Natural killer cell (primary cell): ENCODE measurements at regions not wholly inside any gene's neighbourhood (a gene's known extent, or its start where the extent isn't known, plus 50 kb on each side); places are given as distances from the start of the nearest gene placed in this dataset.

Source experiments
- ATAC-seq, 3 donors: fragments of 150-1000 bp in 2 of 3; fragments of 200-7000 bp in 1 of 3; cut with Tn5 transposase; 1 replicate in 1 of 3; 2 replicates in 2 of 3; pipeline ENCODE4 v1.10.0; 2021; ENCODE audit warnings: mild to moderate bottlenecking in 2 of 3, moderate library complexity in 2 of 3
- DNase-seq, 2 donors: peaks; one replicate each; pipeline versions ENCODE4 v3.0.0 to v3.0.0-alpha.2; 2013 to 2021; ENCODE audit warnings: mixed read lengths in 1 of 2
- H3K27ac ChIP-seq: one replicate; pipeline ENCODE4 v1.5.1; 2013; ENCODE audit warnings: mild to moderate bottlenecking, low read length
- H3K27me3 ChIP-seq: one replicate; pipeline ENCODE4 v1.6.1; 2013; ENCODE audit warnings: low read length; ENCODE audit not compliant: control insufficient read depth, insufficient read depth
- H3K36me3 ChIP-seq: one replicate; pipeline ENCODE4 v1.6.1; 2013; ENCODE audit warnings: low read length; ENCODE audit not compliant: control insufficient read depth, insufficient read depth
- H3K4me1 ChIP-seq: one replicate; pipeline ENCODE4 v1.6.1; 2013; ENCODE audit warnings: low read length; ENCODE audit not compliant: control insufficient read depth, insufficient read depth
- H3K4me3 ChIP-seq: one replicate; pipeline ENCODE4 v1.5.1; 2013; ENCODE audit warnings: low read length
- H3K9me3 ChIP-seq: one replicate; pipeline ENCODE4 v1.6.1; 2013; ENCODE audit warnings: low read length; ENCODE audit not compliant: control insufficient read depth, insufficient read depth
- H3K27ac Mint-ChIP-seq, 2 donors: one replicate each; pipeline ENCODE4 v1.8.0; 2022; ENCODE audit warnings: mild to moderate bottlenecking in 2 of 2, mixed read lengths in 2 of 2, moderate library complexity in 1 of 2
- H3K27me3 Mint-ChIP-seq, 2 donors: one replicate each; pipeline ENCODE4 v1.8.0; 2022; ENCODE audit warnings: low read depth in 2 of 2, mixed read lengths in 2 of 2
- H3K36me3 Mint-ChIP-seq: one replicate; pipeline ENCODE4 v1.8.0; 2022; ENCODE audit warnings: mixed read lengths
- H3K4me1 Mint-ChIP-seq, 2 donors: one replicate each; pipeline ENCODE4 v1.8.0; 2022; ENCODE audit warnings: mixed read lengths in 2 of 2
- H3K4me3 Mint-ChIP-seq: one replicate; pipeline ENCODE4 v1.8.0; 2022; ENCODE audit warnings: mild to moderate bottlenecking, moderate library complexity, mixed read lengths
- H3K9me3 Mint-ChIP-seq, 2 donors: one replicate each; pipeline ENCODE4 v1.8.0; 2022; ENCODE audit warnings: mixed read lengths in 2 of 2
- CTCF ChIP-seq: fragments of 200-600 bp; IDR thresholded peaks from one replicate; pipeline ENCODE4 v1.8.0; 2022; ENCODE audit warnings: antibody characterized with exemption
- WGBS: methylation state at CpG from one replicate; pipeline ENCODE4 v1.1.7; 2013; ENCODE audit warnings: missing lambda C conversion rate; ENCODE audit not compliant: insufficient coverage; 5-methylcytosine and 5-hydroxymethylcytosine counted together
- intact Hi-C: fragments of 100-400 bp; cut with micrococcal nuclease; formaldehyde crosslinking; loops from one replicate; pipeline ENCODE4 v1.14.2; 2022

- WGBS: 96% methylated on average over 2 of the region's 4 CpGs
- Mint-ChIP-seq H3K36me3 (no peaks in the 10 kb centered on the region), H3K9me3 (peaks cover 0 to 2% of the 10 kb centered on the region in 2 donors), H3K27me3 (peaks cover 3 to 7% of the 10 kb centered on the region in 2 donors), H3K4me3 (no peak overlapping the region), H3K27ac (no peak overlapping the region), H3K4me1 (no peaks in the 10 kb centered on the region)
- intact Hi-C loops: no loop called here
- Histone ChIP-seq H3K27me3 (no peaks in the 10 kb centered on the region), H3K9me3 (no peaks in the 10 kb centered on the region), H3K4me1 (no peaks in the 10 kb centered on the region), H3K36me3 (no peaks in the 10 kb centered on the region), H3K27ac (no peak overlapping the region), H3K4me3 (no peak overlapping the region)
- DNase-seq: no peak
- ATAC-seq: no peak
- no peak for TF ChIP-seq CTCF
Measured at GRCh38 chr10:2641028-2641427, 426.3 kb upstream of the PFKP start.

GRCh38 chr10:2633630-2634029 lies 433.7 kb upstream of the PFKP start:
- no peaks in the 10 kb centered on the region for H3K4me1 Mint-ChIP-seq
- no peaks in the 10 kb centered on the region for H3K36me3 Mint-ChIP-seq
- Histone ChIP-seq H3K27me3 (no peaks in the 10 kb centered on the region), H3K4me1 (no peaks in the 10 kb centered on the region), H3K36me3 (no peaks in the 10 kb centered on the region), H3K4me3 (no peak overlapping the region), H3K9me3 (no peaks in the 10 kb centered on the region), H3K27ac (no peak overlapping the region)
- intact Hi-C loops: no loop called here
- TF ChIP-seq CTCF: no peak
- H3K27ac Mint-ChIP-seq: no peak overlapping the region
- peaks cover 0 to 2% of the 10 kb centered on the region in 2 donors for H3K9me3 Mint-ChIP-seq
- DNase-seq: no peak
- ATAC-seq: no peak
- WGBS: 86% methylated on average over 6 of the region's 6 CpGs
- no peak overlapping the region for H3K4me3 Mint-ChIP-seq
- peaks cover 0 to 3% of the 10 kb centered on the region in 2 donors for H3K27me3 Mint-ChIP-seq

GRCh38 chr10:2631557-2632205 lies 435.7 kb upstream of the PFKP start:
- no peaks in the 10 kb centered on the region for H3K27me3 ChIP-seq
- Mint-ChIP-seq H3K4me1 (no peaks in the 10 kb centered on the region), H3K4me3 (no peak overlapping the region), H3K9me3 (peaks cover 0 to 2% of the 10 kb centered on the region in 2 donors), H3K27ac (no peak overlapping the region), H3K36me3 (no peaks in the 10 kb centered on the region), H3K27me3 (no peaks in the 10 kb centered on the region)
- no peaks in the 10 kb centered on the region for H3K4me1 ChIP-seq
- H3K4me3 ChIP-seq: no peak overlapping the region
- TF ChIP-seq CTCF: no peak
- intact Hi-C loops: no loop called here
- no peaks in the 10 kb centered on the region for H3K9me3 ChIP-seq
- H3K36me3 ChIP-seq: no peaks in the 10 kb centered on the region
- ATAC-seq: no peak
- DNase-seq: no peak
- 92% methylated on average over 11 of the region's 11 CpGs for WGBS
- no peak overlapping the region for H3K27ac ChIP-seq

- Histone ChIP-seq H3K9me3 (no peaks in the 10 kb centered on the region), H3K27ac (no peak overlapping the region), H3K4me3 (no peak overlapping the region), H3K36me3 (no peaks in the 10 kb centered on the region), H3K4me1 (no peaks in the 10 kb centered on the region), H3K27me3 (no peaks in the 10 kb centered on the region)
- DNase-seq (no peak), ATAC-seq (no peak)
- peaks cover 0 to under 1% of the 10 kb centered on the region in 2 donors for H3K9me3 Mint-ChIP-seq
- no peaks in the 10 kb centered on the region for H3K27me3 Mint-ChIP-seq
- WGBS: 88% methylated on average over 6 of the region's 6 CpGs
- no peak overlapping the region for H3K4me3 Mint-ChIP-seq
- no peaks in the 10 kb centered on the region for H3K4me1 Mint-ChIP-seq
- H3K27ac Mint-ChIP-seq: no peak overlapping the region
- intact Hi-C loops: no loop called here
- H3K36me3 Mint-ChIP-seq: no peaks in the 10 kb centered on the region
- no peak for TF ChIP-seq CTCF
Measured at GRCh38 chr10:2628705-2629104, 438.6 kb upstream of the PFKP start.
